Globus pallidus (tissue), 1 donor: ENCODE measurements at regions not wholly inside any gene's neighbourhood (a gene's known extent, or its start where the extent isn't known, plus 50 kb on each side); places are given as distances from the start of the nearest gene placed in this dataset.
"Not testable (repeated sequence)": the region's sequence is repeated elsewhere in the genome, so short reads cannot be mapped to it uniquely, and the experiment has no call there.

ENCODE experiments used
- DNase-seq: peaks from one replicate; pipeline ENCODE4 v3.0.0-alpha.2; 2015; ENCODE audit warnings: low spot score

- no peak for DNase-seq
These were observed 64.3 kb upstream of the SGO1 start for GRCh38 chr3:20250314-20250713.

DNA sequence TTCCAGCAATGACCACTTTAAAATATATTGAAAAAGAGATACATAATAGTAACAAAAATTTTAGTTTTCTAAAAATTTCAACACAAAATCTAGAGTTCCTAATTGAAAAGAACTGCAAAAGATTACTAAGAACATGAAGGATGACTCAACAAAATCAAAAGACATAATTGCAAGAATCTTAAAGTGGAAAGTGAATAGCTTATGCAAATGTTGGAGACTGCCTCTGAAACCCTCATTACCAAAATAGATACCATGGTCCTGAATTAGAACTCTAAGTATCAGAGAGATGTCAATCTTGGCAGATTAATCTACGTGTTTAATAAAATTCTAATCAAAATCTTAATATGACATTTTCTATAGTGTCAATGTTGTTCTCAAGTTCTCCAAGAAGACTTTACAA lies 60.7 kb upstream of the SGO1 start:
- no peak for DNase-seq

- DNase-seq = no peak
These were observed 59.8 kb upstream of the SGO1 start for GRCh38 chr3:20245781-20246180.

- no peak for DNase-seq
These were observed 54.3 kb upstream of the SGO1 start for GRCh38 chr3:20240154-20240883.

DNA sequence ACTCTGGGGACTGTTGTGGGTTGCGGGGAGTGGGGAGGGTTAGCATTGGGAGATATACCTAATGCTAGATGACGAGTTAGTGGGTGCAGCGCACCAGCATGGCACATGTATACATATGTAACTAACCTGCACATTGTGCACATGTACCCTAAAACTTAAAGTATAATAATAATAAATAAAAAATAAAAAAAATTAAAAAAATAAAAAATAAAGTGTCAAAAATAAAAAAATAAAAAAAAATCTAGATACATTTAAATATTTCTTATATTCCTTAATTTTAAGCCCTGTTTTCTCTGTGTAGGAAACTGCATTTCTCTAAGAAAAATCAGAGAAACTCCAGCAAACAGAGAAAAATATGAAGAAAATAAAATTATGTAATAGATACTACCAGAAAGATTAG lies 52.2 kb upstream of the SGO1 start:
- not testable (repeated sequence) for DNase-seq

- no peak for DNase-seq
These were observed 50.6 kb upstream of the SGO1 start for GRCh38 chr3:20236603-20237002.
